ENCODE measurements at regions not wholly inside any gene's neighbourhood (a gene's known extent, or its start where the extent isn't known, plus 50 kb on each side); places are given as distances from the start of the nearest gene placed in this dataset.

DNA sequence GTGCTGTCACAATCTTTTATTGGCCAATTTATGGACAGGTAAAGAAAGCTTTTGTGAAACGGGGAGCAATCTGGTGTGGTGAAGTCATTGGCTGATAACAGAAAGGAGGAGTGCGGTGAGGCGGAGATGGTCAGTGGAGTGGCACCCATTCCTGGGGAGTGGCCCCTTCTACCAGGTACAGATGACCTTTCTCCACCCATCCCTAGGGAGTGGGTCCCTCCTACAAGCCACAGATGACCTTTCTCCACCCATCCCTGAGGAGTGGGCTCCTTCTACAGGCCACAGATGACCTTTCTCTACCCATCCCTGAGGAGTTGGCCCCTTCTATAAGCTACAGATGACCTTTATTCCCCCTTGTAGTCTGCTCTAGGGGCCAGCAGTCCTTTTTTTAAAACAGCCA is 267.6 kb upstream of the IRX2 start:
- TF ChIP-seq, protein P1, sequence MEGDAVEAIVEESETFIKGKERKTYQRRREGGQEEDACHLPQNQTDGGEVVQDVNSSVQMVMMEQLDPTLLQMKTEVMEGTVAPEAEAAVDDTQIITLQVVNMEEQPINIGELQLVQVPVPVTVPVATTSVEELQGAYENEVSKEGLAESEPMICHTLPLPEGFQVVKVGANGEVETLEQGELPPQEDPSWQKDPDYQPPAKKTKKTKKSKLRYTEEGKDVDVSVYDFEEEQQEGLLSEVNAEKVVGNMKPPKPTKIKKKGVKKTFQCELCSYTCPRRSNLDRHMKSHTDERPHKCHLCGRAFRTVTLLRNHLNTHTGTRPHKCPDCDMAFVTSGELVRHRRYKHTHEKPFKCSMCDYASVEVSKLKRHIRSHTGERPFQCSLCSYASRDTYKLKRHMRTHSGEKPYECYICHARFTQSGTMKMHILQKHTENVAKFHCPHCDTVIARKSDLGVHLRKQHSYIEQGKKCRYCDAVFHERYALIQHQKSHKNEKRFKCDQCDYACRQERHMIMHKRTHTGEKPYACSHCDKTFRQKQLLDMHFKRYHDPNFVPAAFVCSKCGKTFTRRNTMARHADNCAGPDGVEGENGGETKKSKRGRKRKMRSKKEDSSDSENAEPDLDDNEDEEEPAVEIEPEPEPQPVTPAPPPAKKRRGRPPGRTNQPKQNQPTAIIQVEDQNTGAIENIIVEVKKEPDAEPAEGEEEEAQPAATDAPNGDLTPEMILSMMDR (IDR thresholded peaks at IDR 0.05): no peak
- no peak for TF ChIP-seq POLR2A (IDR thresholded peaks at IDR 0.05)
